K562 (cell line): ENCODE measurements at regions not wholly inside any gene's neighbourhood (a gene's known extent, or its start where the extent isn't known, plus 50 kb on each side); places are given as distances from the start of the nearest gene placed in this dataset.

Experiments
- ATAC-seq: fragments of 200-7000 bp; cut with Tn5 transposase; 3 replicates; pipeline ENCODE4 v1.9.1; 2020; ENCODE audit warnings: moderate library complexity
- BruUV-seq: library from RNA; stranded (reverse); fragments of 400-500 nt; replicated peaks from 2 replicates; lab custom pipeline; 2021; lab: Mats Ljungman, UMichigan
- CTCF ChIA-PET: fragments of 300-600 bp; formaldehyde crosslinking; extraction: SDS; loops from one replicate; lab custom pipeline; 2021; ENCODE audit warnings: low intra/inter-chr PET ratio; lab: Yijun Ruan, JAX
- POLR2A ChIA-PET: fragments of 300-600, 350-650 bp; sonication (Branson Sonifier 250); formaldehyde crosslinking; extraction: SDS; loops from one replicate; lab custom pipeline; 2021; ENCODE audit warnings: antibody characterized with exemption, inconsistent platforms; lab: Yijun Ruan, JAX
- DNase-seq, 4 experiments: peaks; one replicate each; pipeline versions ENCODE4 v3.0.0 to v3.0.0-alpha.2; 2011 to 2018; ENCODE audit warnings: low spot score in 3 of 4, mixed read lengths in 3 of 4; ENCODE audit errors: extremely low read depth in 1 of 4
- FAIRE-seq: peaks from 2 replicates; lab custom pipeline; 2011; peaks lifted over from hg19 to GRCh38; lab: Jason Lieb, UNC
- H2AFZ ChIP-seq: 2 replicates; pipeline ENCODE4 v1.6.0; 2011; ENCODE audit warnings: low read depth, low read length, control low read depth, inconsistent platforms
- H3K27ac ChIP-seq: fragments of 200-600 bp; 3 replicates; pipeline ENCODE4 v1.8.0; 2011; ENCODE audit warnings: low read depth, mild to moderate bottlenecking, control low read depth, inconsistent platforms, low read length, moderate library complexity, mixed read lengths; ENCODE audit errors: extremely low read depth
- H3K27me3 ChIP-seq, 2 experiments: fragments of 300-600 bp in 1 of 2; 2 replicates in 1 of 2; 3 replicates in 1 of 2; pipeline versions ENCODE4 v1.6.0 to v1.8.0; 2011; ENCODE audit warnings: inconsistent platforms in 2 of 2, low read length in 2 of 2, mild to moderate bottlenecking in 1 of 2, mixed read lengths in 1 of 2, moderate library complexity in 1 of 2; ENCODE audit not compliant: control insufficient read depth in 2 of 2, insufficient read depth in 2 of 2
- H3K36me3 ChIP-seq: fragments of 300-600 bp; 3 replicates; pipeline ENCODE4 v1.8.0; 2011; ENCODE audit warnings: mild to moderate bottlenecking, low read length, inconsistent platforms; ENCODE audit not compliant: control insufficient read depth, insufficient read depth
- H3K4me1 ChIP-seq, 2 experiments: fragments of 200-600 bp in 1 of 2; replicated peaks in 1 of 2; 2 replicates in 1 of 2; 3 replicates in 1 of 2; pipeline versions ENCODE4 v1.5.1 to v1.8.0; 2011; ENCODE audit warnings: inconsistent platforms in 2 of 2, low read length in 2 of 2, mild to moderate bottlenecking in 1 of 2, mixed read lengths in 1 of 2, moderate library complexity in 1 of 2; ENCODE audit not compliant: control insufficient read depth in 2 of 2, insufficient read depth in 2 of 2
- H3K4me2 ChIP-seq: 2 replicates; pipeline ENCODE4 v1.6.1; 2011; ENCODE audit warnings: low read length, control low read depth, inconsistent platforms, mixed read lengths; ENCODE audit not compliant: insufficient read depth
- H3K4me3 ChIP-seq: fragments of 200-600 bp; sonication (generic), shearing (Covaris generic); 2 replicates; pipeline ENCODE4 v1.5.1; 2016; ENCODE audit warnings: control low read depth, inconsistent platforms
- H3K79me2 ChIP-seq: fragments of 200-600 bp; 3 replicates; pipeline ENCODE4 v1.8.0; 2011; ENCODE audit warnings: low read length, inconsistent platforms; ENCODE audit not compliant: control insufficient read depth, insufficient read depth
- H3K9ac ChIP-seq, 2 experiments: 2 replicates each; pipeline versions ENCODE4 v1.6.0 to v1.6.1; 2011; ENCODE audit warnings: low read depth in 2 of 2, low read length in 2 of 2, control low read depth in 1 of 2, inconsistent platforms in 1 of 2, mild to moderate bottlenecking in 1 of 2, mixed read lengths in 1 of 2; ENCODE audit not compliant: insufficient read depth in 1 of 2
- H3K9me1 ChIP-seq: one replicate; pipeline ENCODE4 v1.6.0; 2011; ENCODE audit warnings: inconsistent platforms, mild to moderate bottlenecking, low read length, moderate library complexity; ENCODE audit not compliant: control insufficient read depth, insufficient read depth
- H3K9me3 ChIP-seq: replicated peaks from 2 replicates; pipeline ENCODE4 v1.5.1; 2011; ENCODE audit warnings: low read depth, low read length, inconsistent platforms; ENCODE audit not compliant: control insufficient read depth, insufficient read depth
- H4K20me1 ChIP-seq: replicated peaks from 2 replicates; pipeline ENCODE4 v1.6.1; 2011; ENCODE audit warnings: low read length, inconsistent platforms, mixed read lengths; ENCODE audit not compliant: control insufficient read depth, insufficient read depth
- AFF1 ChIP-seq, 2 experiments: fragments of 450-650 bp; IDR thresholded peaks; 2 replicates each; pipeline ENCODE4 v1.6.1; 2018; ENCODE audit warnings: mild to moderate bottlenecking in 2 of 2, low read depth in 1 of 2; ENCODE audit not compliant: partially characterized antibody in 2 of 2
- C11orf30 ChIP-seq: fragments of 450-650 bp; IDR thresholded peaks from 2 replicates; pipeline ENCODE4 v1.6.1; 2016; ENCODE audit warnings: low read depth, mild to moderate bottlenecking
- CTCF ChIP-seq, 3 experiments: IDR thresholded peaks in 2 of 3; conservative IDR thresholded peaks in 1 of 3; 2 replicates each; pipeline ENCODE4 v1.5.1; 2011 to 2012; ENCODE audit warnings: low read length in 3 of 3, mild to moderate bottlenecking in 3 of 3, control low read depth in 2 of 3, improper control_type of control experiment in 1 of 3, inconsistent platforms in 1 of 3, low read depth in 1 of 3, mixed read lengths in 1 of 3, moderate library complexity in 1 of 3; ENCODE audit not compliant: insufficient read depth in 2 of 3
- DEAF1 ChIP-seq: fragments of 450-650 bp; formaldehyde crosslinking; IDR thresholded peaks from 2 replicates; pipeline ENCODE4 v1.4.0; 2020; ENCODE audit warnings: mild to moderate bottlenecking, moderate library complexity
- HSF4 ChIP-seq: fragments of 250-450 bp; sonication (Bioruptor Pico); IDR thresholded peaks from 2 replicates; pipeline ENCODE4 v2.1.2; 2022; ENCODE audit warnings: mild to moderate bottlenecking, moderate library complexity, borderline replicate concordance
- KLF13 ChIP-seq: fragments of 450-650 bp; IDR thresholded peaks from 2 replicates; pipeline ENCODE4 v1.6.1; 2016; ENCODE audit warnings: missing genetic modification characterization, low read depth, mild to moderate bottlenecking, missing compliant biosample characterization, moderate library complexity, borderline replicate concordance
- MAFF ChIP-seq: IDR thresholded peaks from 2 replicates; pipeline ENCODE4 v1.6.1; 2012; ENCODE audit warnings: low read length, improper control_type of control experiment
- MAFK ChIP-seq: IDR thresholded peaks from 2 replicates; pipeline ENCODE4 v1.6.1; 2011; ENCODE audit warnings: low read length, improper control_type of control experiment
- MTA1 ChIP-seq: fragments of 450-650 bp; IDR thresholded peaks from 2 replicates; pipeline ENCODE4 v1.6.1; 2017; ENCODE audit warnings: borderline replicate concordance
- NFIC ChIP-seq: fragments of 450-650 bp; IDR thresholded peaks from 2 replicates; pipeline ENCODE4 v1.6.1; 2017; ENCODE audit warnings: mild to moderate bottlenecking, inconsistent platforms
- PREB ChIP-seq: sonication (generic); formaldehyde crosslinking; IDR thresholded peaks from 2 replicates; pipeline ENCODE4 v1.8.1; 2023; ENCODE audit warnings: mild to moderate bottlenecking, missing genetic modification reagents
- RAD21 ChIP-seq, 2 experiments: fragments of 250-450 bp in 1 of 2; fragments of 450-650 bp in 1 of 2; sonication (Bioruptor Pico) in 1 of 2; formaldehyde crosslinking in 1 of 2; IDR thresholded peaks in 1 of 2; conservative IDR thresholded peaks in 1 of 2; 2 replicates each; pipeline versions ENCODE4 v1.4.0 to v1.8.0; 2020 to 2022; ENCODE audit warnings: mild to moderate bottlenecking in 2 of 2, moderate library complexity in 1 of 2
- SMC3 ChIP-seq: conservative IDR thresholded peaks from 2 replicates; pipeline ENCODE4 v1.6.1; 2011; ENCODE audit warnings: low read depth, low read length, improper control_type of control experiment; ENCODE audit not compliant: insufficient read depth
- ZNF316 ChIP-seq: fragments of 450-650 bp; IDR thresholded peaks from 2 replicates; pipeline ENCODE4 v1.6.1; 2016
- WGBS: fragments of 100-300 bp; shearing (Covaris generic); methylation state at CpG from one replicate; pipeline ENCODE4 v1.1.6; 2016; ENCODE audit warnings: low coverage, mixed read lengths; ENCODE audit not compliant: insufficient coverage; ENCODE audit errors: missing lambda C conversion rate; 5-methylcytosine and 5-hydroxymethylcytosine counted together
- in situ Hi-C: fragments of 300-500 bp; cut with MboI; formaldehyde crosslinking; loops from 4 replicates; pipeline ENCODE4 v1.15.0; 2018; ENCODE audit warnings: inconsistent platforms, mixed read lengths
- intact Hi-C: fragments of 100-400 bp; cut with micrococcal nuclease; formaldehyde crosslinking; loops from 2 replicates; pipeline ENCODE4 v1.14.2; 2022

GRCh38 chr19:27966390-27966816, 1246.5 kb downstream of the UQCRFS1 start:
- no peak overlapping the region for H3K9ac ChIP-seq
- whole genome bisulfite sequencing = 3% methylated on average over 2 of the region's 2 CpGs
- ATAC-seq (no peak), DNase-seq (peak in 3 of 4 experiments; percentile 8 to 18 (median 9)), FAIRE-seq (peak; percentile 71)
- no peaks in the 10 kb centered on the region for H4K20me1 ChIP-seq
- in situ Hi-C loops (no loop called here), intact Hi-C loops (no loop called here)
- no peaks in the 10 kb centered on the region for H3K9me1 ChIP-seq
- H3K27ac ChIP-seq = no peak overlapping the region
- H3K4me2 ChIP-seq = no peak overlapping the region
- no peaks in the 10 kb centered on the region for H3K27me3 ChIP-seq
- no peaks in the 10 kb centered on the region for H3K36me3 ChIP-seq
- no TSS peak for BruUV-seq
- POLR2A ChIA-PET = no interaction called here
- H3K79me2 ChIP-seq = no peaks in the 10 kb centered on the region
- H2AFZ ChIP-seq = no peak overlapping the region
- no peaks in the 10 kb centered on the region for H3K9me3 ChIP-seq
- no peaks in the 10 kb centered on the region for H3K4me1 ChIP-seq
- CTCF ChIA-PET = interaction anchor here (0.8 kb wide), 1 partner anchor 743 kb away, joined by 4 read pairs; no protein-coding TSS in a partner anchor
- no peak overlapping the region for H3K4me3 ChIP-seq
- TF ChIP-seq C11orf30 = peak; percentile 54
- TF ChIP-seq MAFF = peak; percentile 40; the same call in 1 of the 2 replicates
- TF ChIP-seq NFIC = no peak
- TF ChIP-seq RAD21 (CRISPR knock-in tag; conservative IDR thresholded peaks at IDR 0.05 in 1 of 2, IDR thresholded peaks at IDR 0.05 in 1 of 2) = peak in 1 of 2 experiments; percentile 57; a peak in 3 of 4 replicates
- peak; percentile 38; the same call in 1 of the 2 replicates for TF ChIP-seq MAFK
- peak in 2 of 3 experiments; percentile 44 to 62; a peak in 3 of 6 replicates for TF ChIP-seq CTCF (IDR thresholded peaks at IDR 0.05 in 2 of 3, conservative IDR thresholded peaks at IDR 0.05 in 1 of 3; ENCODE audit: insufficient read depth in 2 of 3, low read depth in 1 of 3, low read length in 3 of 3)
- TF ChIP-seq ZNF316 = peak; percentile 69
- no peak for TF ChIP-seq AFF1 (IDR thresholded peaks at IDR 0.05; ENCODE audit: low read depth in 1 of 2, partially characterized antibody in 2 of 2)
- TF ChIP-seq MTA1 = no peak
- 0 out of 2 replicates have a peak, but pooled peaks have one; percentile 7 for TF ChIP-seq DEAF1 (CRISPR knock-in tag)
- TF ChIP-seq KLF13 (tag) = no peak
- TF ChIP-seq SMC3 = 0 out of 2 replicates have a peak, but pooled peaks have one; percentile 12
- no peak for TF ChIP-seq HSF4
- TF ChIP-seq PREB (CRISPR knock-in tag) = no peak
